Prostate gland (tissue), 2 donors: ENCODE measurements at regions not wholly inside any gene's neighbourhood (a gene's known extent, or its start where the extent isn't known, plus 50 kb on each side); places are given as distances from the start of the nearest gene placed in this dataset.

Experiments
- DNase-seq: peaks from one replicate; pipeline ENCODE4 v3.0.0-alpha.2; 2019; ENCODE audit warnings: low spot score
- H3K27ac ChIP-seq, 2 donors: fragments of 200-600 bp; sonication (generic); 2 replicates each; pipeline ENCODE4 v1.5.1; 2017 to 2019
- H3K27me3 ChIP-seq: fragments of 200-600 bp; sonication (generic); replicated peaks from 2 replicates; pipeline ENCODE4 v1.5.1; 2019; ENCODE audit not compliant: insufficient read depth
- H3K36me3 ChIP-seq, 2 donors: fragments of 200-600 bp; sonication (generic); 1 replicate in 1 of 2; 2 replicates in 1 of 2; pipeline versions ENCODE4 v1.5.1 to v1.8.1; 2017 to 2019
- H3K4me1 ChIP-seq: fragments of 200-600 bp; sonication (generic); replicated peaks from 2 replicates; pipeline ENCODE4 v1.5.1; 2019
- H3K4me3 ChIP-seq, 2 donors: fragments of 200-600 bp; sonication (generic); 2 replicates each; pipeline ENCODE4 v1.5.1; 2017 to 2019
- H3K9me3 ChIP-seq: fragments of 200-600 bp; sonication (generic); 2 replicates; pipeline ENCODE4 v1.5.1; 2017
- POLR2A ChIP-seq: fragments of 450-650 bp; IDR thresholded peaks from one replicate; pipeline ENCODE4 v1.6.1; 2016; ENCODE audit warnings: antibody characterized with exemption, mild to moderate bottlenecking
- POLR2AphosphoS5 ChIP-seq: sonication (generic); formaldehyde crosslinking; IDR thresholded peaks from one replicate; pipeline ENCODE4 v1.6.1; 2017; ENCODE audit warnings: antibody characterized with exemption
- WGBS: methylation state at CpG from one replicate; pipeline ENCODE4 v1.1.5; 2018; 5-methylcytosine and 5-hydroxymethylcytosine counted together
- intact Hi-C: fragments of 100-400 bp; cut with DNase I; formaldehyde crosslinking; loops from one replicate; pipeline ENCODE4 v1.14.2; 2022
- TF ChIP-seq, protein P1 (sequence below), 4 experiments: fragments of 200-600 bp in 2 of 4; fragments of 450-650 bp in 2 of 4; sonication (generic) in 2 of 4; IDR thresholded peaks; 1 replicate in 3 of 4; 2 replicates in 1 of 4; pipeline ENCODE4 v1.5.1; 2016 to 2019; ENCODE audit warnings: antibody characterized with exemption in 4 of 4, mild to moderate bottlenecking in 2 of 4, moderate library complexity in 2 of 4

DNA sequence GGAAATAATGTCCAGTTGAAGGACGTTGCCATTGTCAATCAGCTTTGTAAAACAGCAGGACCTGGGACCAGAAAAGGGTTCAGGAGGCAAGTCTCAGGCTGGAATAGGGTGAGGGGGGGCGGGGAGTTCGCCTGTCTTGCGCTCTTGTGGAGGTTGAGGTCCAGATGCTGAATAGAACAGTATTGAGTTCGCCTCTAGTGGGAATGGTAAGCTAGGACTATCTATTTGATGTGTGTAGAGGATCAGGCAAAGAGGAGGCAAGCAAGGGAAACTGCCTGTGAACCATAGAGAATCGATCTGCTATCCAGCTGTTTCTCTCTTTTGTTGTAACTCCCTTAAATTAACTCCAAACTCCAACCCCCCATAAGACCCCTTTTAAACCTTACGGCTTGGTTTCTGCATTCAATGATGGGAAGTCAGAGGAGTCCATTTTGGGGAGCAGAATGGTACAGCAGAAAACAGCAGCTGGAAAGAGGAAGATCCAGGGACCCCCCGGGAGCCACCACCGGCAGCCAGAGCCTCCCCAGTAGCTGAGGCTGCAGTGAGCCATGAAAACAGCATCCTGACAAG is 133.7 kb downstream of the SLC28A3 start:
- Histone ChIP-seq H3K27ac (no peak overlapping the region), H3K36me3 (no peaks in the 10 kb centered on the region), H3K9me3 (no peaks in the 10 kb centered on the region), H3K4me3 (no peak overlapping the region), H3K4me1 (no peaks in the 10 kb centered on the region), H3K27me3 (no peaks in the 10 kb centered on the region)
- no peak for DNase-seq
- intact Hi-C loops, result no loop called here
- TF ChIP-seq, protein P1, sequence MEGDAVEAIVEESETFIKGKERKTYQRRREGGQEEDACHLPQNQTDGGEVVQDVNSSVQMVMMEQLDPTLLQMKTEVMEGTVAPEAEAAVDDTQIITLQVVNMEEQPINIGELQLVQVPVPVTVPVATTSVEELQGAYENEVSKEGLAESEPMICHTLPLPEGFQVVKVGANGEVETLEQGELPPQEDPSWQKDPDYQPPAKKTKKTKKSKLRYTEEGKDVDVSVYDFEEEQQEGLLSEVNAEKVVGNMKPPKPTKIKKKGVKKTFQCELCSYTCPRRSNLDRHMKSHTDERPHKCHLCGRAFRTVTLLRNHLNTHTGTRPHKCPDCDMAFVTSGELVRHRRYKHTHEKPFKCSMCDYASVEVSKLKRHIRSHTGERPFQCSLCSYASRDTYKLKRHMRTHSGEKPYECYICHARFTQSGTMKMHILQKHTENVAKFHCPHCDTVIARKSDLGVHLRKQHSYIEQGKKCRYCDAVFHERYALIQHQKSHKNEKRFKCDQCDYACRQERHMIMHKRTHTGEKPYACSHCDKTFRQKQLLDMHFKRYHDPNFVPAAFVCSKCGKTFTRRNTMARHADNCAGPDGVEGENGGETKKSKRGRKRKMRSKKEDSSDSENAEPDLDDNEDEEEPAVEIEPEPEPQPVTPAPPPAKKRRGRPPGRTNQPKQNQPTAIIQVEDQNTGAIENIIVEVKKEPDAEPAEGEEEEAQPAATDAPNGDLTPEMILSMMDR (IDR thresholded peaks at IDR 0.05), result no peak
- TF ChIP-seq POLR2A (no peak), POLR2AphosphoS5 (no peak)
- WGBS, result 68% methylated on average over 9 of the region's 9 CpGs

- no peaks in the 10 kb centered on the region for H3K4me1 ChIP-seq
- no peaks in the 10 kb centered on the region for H3K36me3 ChIP-seq
- intact Hi-C loops, result no loop called here
- 45% methylated on average over 6 of the region's 6 CpGs for WGBS
- no peak overlapping the region for H3K27ac ChIP-seq
- H3K4me3 ChIP-seq, result no peak overlapping the region
- H3K27me3 ChIP-seq, result no peaks in the 10 kb centered on the region
- no peak for DNase-seq
- H3K9me3 ChIP-seq, result no peaks in the 10 kb centered on the region
- TF ChIP-seq POLR2AphosphoS5 (no peak), POLR2A (no peak)
- TF ChIP-seq, protein P1 (IDR thresholded peaks at IDR 0.05), result no peak
Measured at GRCh38 chr9:84207491-84207951, 133.0 kb downstream of the SLC28A3 start.

- H3K4me3 ChIP-seq, result no peak overlapping the region
- H3K36me3 ChIP-seq, result no peaks in the 10 kb centered on the region
- no peak for DNase-seq
- no peaks in the 10 kb centered on the region for H3K9me3 ChIP-seq
- TF ChIP-seq POLR2AphosphoS5 (no peak), POLR2A (no peak)
- TF ChIP-seq, protein P1 (IDR thresholded peaks at IDR 0.05), result no peak
- H3K27ac ChIP-seq, result no peak overlapping the region
- WGBS, result 87% methylated on average over 3 of the region's 3 CpGs
- no peaks in the 10 kb centered on the region for H3K27me3 ChIP-seq
- intact Hi-C loops, result no loop called here
- no peaks in the 10 kb centered on the region for H3K4me1 ChIP-seq
Measured at GRCh38 chr9:84212246-84212645, 128.3 kb downstream of the SLC28A3 start.

DNA sequence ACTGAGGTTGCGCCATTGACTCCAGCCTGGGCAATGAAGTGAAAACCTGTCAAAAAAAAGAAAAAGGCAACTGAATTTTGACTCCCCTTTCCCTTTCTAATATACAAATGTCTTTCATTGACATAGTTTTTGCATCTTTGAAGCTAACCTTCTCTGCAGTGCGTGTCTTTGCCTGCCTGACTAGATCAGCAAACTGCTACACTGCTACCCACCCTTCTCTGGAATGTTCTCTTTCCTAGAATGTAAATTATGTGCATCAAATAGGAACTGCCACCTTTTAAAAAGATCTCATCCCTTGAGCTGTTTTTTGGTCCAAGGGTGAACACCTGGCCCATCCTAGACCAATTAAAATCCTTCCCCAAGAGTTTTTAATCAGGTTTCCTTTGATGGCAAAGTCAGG is 127.6 kb downstream of the SLC28A3 start:
- Histone ChIP-seq H3K27ac (no peak overlapping the region), H3K36me3 (no peaks in the 10 kb centered on the region), H3K27me3 (no peaks in the 10 kb centered on the region), H3K4me1 (no peaks in the 10 kb centered on the region), H3K4me3 (no peak overlapping the region), H3K9me3 (no peaks in the 10 kb centered on the region)
- no peak for DNase-seq
- intact Hi-C loops, result no loop called here
- WGBS, result 78% methylated on average over 2 of the region's 2 CpGs
- TF ChIP-seq POLR2A, result no peak
- TF ChIP-seq, protein P1 (IDR thresholded peaks at IDR 0.05), result no peak
- no peak for TF ChIP-seq POLR2AphosphoS5

- DNase-seq, result no peak
- WGBS, result 96% methylated on average over 2 of the region's 2 CpGs
- Histone ChIP-seq H3K27me3 (no peaks in the 10 kb centered on the region), H3K4me3 (no peak overlapping the region), H3K4me1 (no peaks in the 10 kb centered on the region), H3K27ac (no peak overlapping the region), H3K9me3 (no peaks in the 10 kb centered on the region), H3K36me3 (no peaks in the 10 kb centered on the region)
- intact Hi-C loops, result no loop called here
- TF ChIP-seq, protein P1 (IDR thresholded peaks at IDR 0.05), result no peak
- TF ChIP-seq POLR2AphosphoS5, result no peak
- no peak for TF ChIP-seq POLR2A
Measured at GRCh38 chr9:84216151-84216550, 124.4 kb downstream of the SLC28A3 start.
